ENCODE measurements at regions not wholly inside any gene's neighbourhood (a gene's known extent, or its start where the extent isn't known, plus 50 kb on each side); places are given as distances from the start of the nearest gene placed in this dataset.

GRCh38 chr22:27453725-27454124 is 347.8 kb downstream of the MN1 start (continued):
- TF ChIP-seq CBX5 (IDR thresholded peaks at IDR 0.05; ENCODE audit: low read depth, low read length), result no peak
- TF ChIP-seq CBX8 (IDR thresholded peaks at IDR 0.05; ENCODE audit: borderline replicate concordance, low read depth, low read length), result no peak

All from H1 (cell line).